ENCODE measurements at regions not wholly inside any gene's neighbourhood (a gene's known extent, or its start where the extent isn't known, plus 50 kb on each side); places are given as distances from the start of the nearest gene placed in this dataset.

DNA sequence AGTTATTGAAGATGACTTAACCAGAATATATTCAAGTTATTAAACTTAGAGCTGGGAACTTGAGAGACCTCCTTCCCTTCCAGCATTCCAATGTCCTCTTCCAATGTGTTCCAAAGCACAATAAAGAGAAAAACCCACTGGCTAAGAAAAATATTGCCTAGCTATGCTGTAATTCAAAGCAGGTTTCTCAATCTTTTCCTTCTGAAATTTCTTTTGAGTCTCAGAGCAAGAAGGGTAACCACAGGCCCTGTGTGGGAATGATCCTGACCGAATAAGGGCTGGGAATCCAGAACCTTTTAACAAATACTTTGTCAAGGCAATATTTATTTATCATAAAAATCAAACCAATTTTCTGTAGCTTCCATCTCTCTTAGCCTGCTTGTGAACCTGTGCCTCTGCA, 150.7 kb upstream of the SFRP2 start:
- DNase-seq (ENCODE audit: low spot score) (no peak), ATAC-seq (no peak)

DNA sequence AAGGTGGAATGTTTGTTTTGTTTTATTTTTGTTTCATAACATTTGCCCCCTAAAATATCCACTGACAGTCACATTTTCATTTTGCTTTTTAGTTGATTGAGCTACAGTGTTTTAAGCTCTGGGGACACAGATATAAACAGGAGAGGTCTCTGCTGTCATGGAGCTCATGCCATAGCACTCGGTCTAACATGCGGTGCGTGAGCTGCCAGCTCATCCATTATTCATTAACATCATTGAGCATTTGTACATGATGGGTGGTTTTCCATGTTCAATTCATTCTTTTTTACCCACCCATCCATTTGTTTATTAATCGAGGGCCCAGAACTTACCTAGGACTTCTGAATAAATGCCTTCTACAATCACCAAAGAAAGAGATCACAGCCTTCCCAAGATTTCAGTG, 150.1 kb upstream of the SFRP2 start:
- DNase-seq (ENCODE audit: low spot score): no peak
- ATAC-seq: no peak

DNA sequence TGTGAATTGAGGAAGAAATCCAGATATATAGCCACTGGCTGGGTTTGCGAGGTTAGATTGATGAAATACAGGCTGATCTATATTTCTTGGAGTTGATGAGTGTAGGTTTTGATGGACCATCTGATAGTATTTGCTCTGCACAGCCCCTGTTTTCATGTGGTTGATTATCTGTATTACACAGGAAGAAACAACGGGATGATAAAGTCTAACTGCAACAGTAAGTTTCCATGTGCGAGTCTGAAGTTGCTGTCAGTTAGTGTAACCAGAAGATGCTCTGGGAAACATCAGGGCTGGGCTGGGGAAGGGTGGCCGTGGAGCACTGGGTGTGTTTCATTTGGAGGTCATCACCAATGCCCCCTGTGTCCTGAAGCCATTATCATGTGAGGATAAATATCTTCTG, 148.4 kb upstream of the SFRP2 start:
- no peak for ATAC-seq
- no peak for DNase-seq (ENCODE audit: low spot score)

DNA sequence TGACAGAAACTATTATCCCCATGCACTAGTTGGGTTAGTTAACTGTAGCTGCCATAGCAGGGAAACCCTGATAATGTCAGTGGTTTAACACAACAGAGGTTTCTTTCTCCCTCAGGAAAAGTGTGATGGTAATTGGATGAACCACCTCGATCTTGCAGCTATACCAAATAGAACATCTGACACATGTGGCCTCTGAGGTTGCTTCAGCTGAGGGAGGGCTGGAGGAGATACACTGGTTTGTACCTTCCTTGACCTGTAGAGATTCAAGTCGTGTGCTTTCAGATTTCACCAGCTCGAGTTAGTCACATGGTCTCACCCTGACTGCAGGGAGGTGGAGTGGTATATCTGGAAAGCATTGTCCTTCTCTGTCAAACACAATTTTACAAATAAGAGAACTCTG, 147.2 kb upstream of the SFRP2 start:
- DNase-seq (ENCODE audit: low spot score) (no peak), ATAC-seq (no peak)

DNA sequence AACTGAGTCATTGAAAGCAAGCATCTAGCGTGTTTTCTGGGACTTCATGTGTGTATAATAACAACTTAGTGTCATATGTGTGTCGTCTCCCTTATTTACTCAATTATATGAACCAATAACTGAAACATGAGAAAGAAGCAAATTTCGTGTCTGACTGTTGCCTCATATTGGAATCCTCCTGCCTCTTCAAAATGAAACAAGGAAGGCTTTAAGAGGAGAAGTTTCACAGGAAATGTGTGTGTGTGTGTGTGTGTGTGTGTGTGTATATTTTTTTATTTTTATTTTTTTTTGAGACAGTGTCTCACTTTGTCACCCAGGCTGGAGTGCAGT, 145.8 kb upstream of the SFRP2 start:
- no peak for DNase-seq (ENCODE audit: low spot score)

DNA sequence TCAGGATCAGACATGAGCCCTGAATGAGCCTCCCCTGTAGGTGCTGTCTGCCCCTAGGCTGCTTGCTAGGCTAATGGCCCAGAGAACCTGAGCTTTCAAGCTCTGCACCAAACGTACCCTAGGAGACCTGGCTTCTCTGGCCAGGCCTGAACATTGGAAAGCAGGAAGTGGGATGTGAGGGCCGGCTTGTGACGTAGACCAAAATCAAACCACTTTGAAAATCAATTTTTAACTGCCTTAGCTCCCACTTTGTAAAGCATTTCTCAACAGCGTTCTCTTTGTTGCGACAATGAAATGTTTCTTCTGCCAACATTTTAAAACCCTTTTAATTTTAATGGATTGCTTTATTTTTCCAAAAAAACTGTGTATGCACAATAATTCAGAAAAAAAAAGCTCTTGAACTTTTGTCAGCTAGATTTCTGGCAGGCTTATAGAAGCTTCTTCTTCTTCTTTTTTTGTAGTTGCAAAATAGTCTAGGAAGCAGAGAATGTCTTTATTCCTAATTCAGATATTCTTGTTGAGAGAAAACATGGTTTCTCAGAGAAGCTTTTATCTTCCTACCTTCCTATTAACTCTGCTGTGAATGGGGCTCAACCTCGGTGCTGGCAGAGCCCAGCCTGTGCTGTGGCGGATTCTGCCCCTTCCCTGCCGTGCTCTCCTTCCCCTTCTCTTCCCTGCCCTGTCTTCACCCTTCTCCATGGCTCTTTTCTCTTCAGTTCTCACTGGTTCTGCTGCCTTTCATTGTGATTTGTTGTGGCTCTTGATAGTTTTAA, 145.2 kb upstream of the SFRP2 start:
- ATAC-seq: peak; percentile 35
- DNase-seq (ENCODE audit: low spot score): no peak

More for the DNA sequence above, 145.8 kb upstream of the SFRP2 start:
- peak; percentile 20 for ATAC-seq

DNA sequence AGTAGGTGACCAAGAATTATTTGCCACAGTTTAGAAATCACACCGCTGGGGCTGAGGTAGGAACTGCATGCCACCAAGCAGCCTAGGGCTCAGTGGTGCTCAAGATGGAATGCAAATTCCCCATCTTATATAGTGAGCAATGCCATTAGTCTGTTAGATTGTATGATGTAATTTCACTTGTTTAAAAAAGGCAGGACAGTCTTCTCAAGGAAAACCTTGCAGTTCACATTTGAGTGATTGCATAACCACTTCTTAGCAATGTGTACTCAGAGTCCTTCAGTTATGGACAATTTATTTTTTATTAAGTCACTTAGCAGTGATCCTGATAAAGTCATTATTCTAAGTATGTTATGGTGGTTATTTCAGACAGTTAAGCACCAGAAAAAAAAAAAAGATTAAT, 142.9 kb upstream of the SFRP2 start:
- ATAC-seq: no peak

DNA sequence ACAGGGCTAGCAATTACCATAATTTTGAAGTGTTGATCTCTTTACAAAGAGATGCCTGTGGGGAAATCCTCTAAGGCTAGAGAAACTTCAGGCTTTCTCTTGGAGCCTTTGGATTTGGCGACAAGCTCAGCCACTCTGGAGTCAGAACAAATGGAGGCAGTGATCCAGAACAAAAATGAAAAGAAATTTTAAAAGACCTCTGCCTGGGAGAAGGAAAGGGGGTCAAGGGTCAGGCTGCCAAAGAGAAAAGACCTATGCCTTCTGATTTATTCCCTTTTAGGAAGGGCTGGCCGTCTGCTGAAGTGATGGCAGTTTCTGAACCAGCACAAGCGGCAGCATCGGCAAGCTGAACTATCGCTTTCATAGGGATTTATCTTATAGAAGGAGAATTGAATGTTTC, 140.8 kb upstream of the SFRP2 start:
- DNase-seq (ENCODE audit: low spot score) (no peak), ATAC-seq (no peak)

More for the DNA sequence above, 142.9 kb upstream of the SFRP2 start:
- no peak for DNase-seq (ENCODE audit: low spot score)

DNA sequence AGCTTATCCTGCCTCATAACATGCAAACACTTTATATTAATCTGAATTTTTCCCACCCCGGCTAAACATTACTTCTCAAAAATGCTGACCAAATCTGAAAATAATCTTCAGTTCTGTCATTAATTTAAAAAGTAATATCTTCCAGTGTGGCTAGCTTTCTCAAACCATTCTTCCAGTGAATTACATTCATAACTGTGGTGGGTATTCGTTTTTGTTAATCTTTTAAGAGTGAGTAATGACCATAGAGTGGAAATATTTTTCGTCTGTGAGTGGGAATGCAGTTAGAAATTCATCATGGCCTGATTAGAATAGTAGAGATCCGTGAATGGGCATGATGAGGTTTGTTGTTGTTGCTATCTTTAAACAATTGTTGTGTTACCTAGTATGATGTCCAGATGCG, 138.6 kb upstream of the SFRP2 start:
- DNase-seq (ENCODE audit: low spot score): no peak
- no peak for ATAC-seq

DNA sequence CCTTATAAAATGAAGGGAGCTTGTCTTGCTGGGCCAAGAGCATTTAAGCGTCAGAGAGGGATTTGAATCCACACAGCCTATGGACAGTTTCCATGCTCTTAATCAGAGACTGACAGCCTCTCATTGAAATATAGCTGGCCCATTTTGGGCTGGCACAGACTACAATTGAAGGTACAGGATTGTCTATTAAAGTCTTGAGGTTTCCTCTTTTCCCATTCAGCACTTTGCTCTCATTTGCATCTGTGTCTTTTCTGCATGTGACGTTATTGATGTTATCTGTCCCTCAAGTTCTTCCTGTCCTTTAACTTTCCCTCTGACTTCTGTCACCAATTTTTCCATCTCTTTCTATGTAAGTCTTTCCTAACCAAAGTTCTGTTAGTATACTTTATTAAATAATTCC, 133.3 kb upstream of the SFRP2 start:
- ATAC-seq (no peak), DNase-seq (ENCODE audit: low spot score) (no peak)

DNA sequence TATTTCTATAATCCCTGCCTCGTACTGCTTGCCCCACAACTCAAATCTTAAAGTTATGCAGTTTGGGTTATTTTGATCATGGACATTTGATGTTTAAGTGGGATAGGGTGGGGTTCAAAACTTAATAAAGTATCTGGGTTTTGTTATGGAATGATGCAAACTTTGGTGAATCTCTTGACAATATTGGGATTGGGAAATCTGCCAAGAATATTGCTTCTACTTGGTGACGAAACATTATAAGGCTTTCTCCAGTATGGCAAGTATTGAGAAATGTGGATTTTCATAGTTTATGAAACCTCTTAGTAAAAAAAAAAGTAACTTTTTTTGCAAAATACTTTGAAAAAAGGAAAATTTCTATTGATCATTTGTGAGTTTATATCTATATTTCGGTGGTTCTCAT, 130.8 kb upstream of the SFRP2 start:
- DNase-seq (ENCODE audit: low spot score) (no peak), ATAC-seq (no peak)

DNA sequence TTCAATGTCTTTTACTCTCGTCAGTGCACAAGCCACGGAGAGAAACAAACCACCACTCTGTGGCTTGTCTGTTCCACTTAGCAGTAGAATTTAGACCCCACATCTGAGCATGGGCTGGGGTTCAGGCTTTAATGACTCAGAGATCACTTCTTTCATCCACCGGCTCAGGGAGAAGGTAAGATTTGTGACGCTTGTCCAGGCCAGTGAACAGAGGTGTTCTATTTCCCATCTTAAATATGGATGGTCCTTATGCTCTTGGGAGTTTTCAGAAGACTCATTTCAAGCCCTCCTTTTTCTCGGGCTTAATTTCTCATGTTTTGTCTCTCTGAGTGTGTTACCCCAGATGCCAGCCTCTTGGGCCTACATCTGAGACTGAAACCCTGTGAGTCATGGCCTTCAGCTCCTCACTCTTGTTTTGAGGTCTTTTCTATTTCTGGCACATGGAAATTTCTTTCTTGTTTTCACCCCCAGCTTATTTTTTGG, 127.4 kb upstream of the SFRP2 start:
- ATAC-seq (no peak), DNase-seq (ENCODE audit: low spot score) (no peak)

DNA sequence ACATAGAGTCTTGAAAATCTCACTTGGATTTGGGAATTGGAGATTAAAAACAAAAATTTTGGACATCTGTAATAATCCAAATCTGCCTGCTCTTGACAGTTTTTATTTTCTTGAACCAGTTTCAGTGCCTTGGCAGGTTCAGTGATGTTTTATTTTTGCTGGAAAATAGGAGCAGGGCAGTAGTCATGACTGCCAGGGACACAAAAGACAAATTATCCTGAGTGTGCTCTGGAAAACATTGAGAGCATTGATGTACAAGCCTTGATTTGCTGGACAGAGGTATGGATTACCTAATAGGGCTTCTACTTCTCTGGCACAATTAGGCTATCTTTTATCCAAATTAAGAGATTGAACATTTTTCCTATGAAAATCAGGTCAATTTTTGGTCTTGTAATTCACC, 123.4 kb upstream of the SFRP2 start:
- DNase-seq (ENCODE audit: low spot score) (no peak), ATAC-seq (no peak)

DNA sequence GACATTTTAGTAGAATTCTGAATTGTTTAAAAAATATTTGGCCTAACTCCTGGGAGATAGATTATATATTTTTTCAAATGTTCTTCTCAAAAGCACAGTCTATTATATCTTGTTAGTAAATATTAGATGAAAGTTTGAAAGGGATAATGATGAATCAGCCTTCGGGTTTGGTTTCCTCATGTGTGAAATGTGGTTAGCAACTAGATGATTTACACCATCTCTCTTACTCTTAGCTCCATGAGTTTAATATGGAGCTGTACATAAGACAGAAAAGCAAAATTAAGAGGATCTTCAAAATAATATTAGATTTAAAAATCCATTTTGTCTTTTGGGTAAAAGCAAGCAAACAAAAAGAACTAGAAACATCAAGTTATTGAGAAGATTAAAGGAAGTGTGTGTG, 120.8 kb upstream of the SFRP2 start:
- DNase-seq (ENCODE audit: low spot score) (no peak), ATAC-seq (no peak)

DNA sequence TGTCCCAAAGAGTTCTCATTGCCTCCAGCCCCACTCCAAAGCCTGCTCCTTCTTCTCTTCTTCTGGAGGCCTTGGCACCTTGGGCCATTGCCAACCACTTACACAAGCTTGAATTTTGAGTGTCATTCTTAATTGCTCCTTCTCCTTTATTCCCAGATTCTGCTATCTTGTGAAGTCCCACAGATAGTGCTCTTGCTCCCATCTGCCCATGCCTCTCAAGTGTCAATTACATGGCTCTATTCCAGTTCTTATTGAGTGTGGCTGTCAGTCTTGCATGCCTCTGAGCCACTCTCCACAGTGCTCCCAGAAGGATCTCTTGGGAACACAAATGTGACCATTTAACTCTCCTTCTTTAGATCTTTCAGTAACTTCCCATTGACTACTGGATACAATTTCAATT, 117.3 kb upstream of the SFRP2 start:
- ATAC-seq (no peak), DNase-seq (ENCODE audit: low spot score) (no peak)

DNA sequence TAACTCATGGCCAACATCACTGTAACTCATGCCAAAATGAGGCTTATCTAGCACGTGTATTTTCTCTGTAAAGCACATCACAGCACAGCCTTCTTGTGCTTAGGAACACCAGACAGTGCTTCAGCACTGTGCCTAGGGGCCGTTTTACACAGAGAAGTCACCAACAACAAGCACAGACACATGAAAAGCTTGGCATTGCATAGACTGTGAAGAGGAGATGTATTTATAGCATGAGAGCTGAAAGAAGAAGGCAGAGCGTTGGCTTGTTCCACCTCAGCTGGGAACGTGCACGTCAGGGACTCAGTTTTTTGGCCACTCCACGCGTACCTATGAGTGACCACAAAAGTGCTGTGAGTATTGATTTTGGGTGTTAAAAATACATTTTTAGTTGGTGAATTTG, 116.3 kb upstream of the SFRP2 start:
- ATAC-seq (no peak), DNase-seq (ENCODE audit: low spot score) (no peak)

DNA sequence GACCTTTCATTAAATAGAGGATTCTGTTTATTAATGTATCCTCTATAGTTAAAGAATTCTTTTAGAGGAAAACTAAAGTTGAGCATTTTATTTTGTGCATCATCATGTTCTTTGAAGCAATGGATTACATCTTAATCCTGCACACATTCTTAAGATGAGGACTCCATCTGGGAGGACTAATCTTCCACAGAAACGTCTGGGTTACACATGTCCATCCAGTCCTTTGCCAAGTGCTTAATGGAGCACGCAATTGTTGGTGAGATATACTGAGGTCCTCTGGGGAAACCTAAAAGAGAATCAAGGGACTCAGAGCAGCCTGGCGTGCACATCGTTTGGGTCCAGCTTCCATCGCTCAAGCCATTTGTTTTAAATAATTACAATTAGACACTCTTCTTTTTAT, 115.1 kb upstream of the SFRP2 start:
- no peak for ATAC-seq

DNA sequence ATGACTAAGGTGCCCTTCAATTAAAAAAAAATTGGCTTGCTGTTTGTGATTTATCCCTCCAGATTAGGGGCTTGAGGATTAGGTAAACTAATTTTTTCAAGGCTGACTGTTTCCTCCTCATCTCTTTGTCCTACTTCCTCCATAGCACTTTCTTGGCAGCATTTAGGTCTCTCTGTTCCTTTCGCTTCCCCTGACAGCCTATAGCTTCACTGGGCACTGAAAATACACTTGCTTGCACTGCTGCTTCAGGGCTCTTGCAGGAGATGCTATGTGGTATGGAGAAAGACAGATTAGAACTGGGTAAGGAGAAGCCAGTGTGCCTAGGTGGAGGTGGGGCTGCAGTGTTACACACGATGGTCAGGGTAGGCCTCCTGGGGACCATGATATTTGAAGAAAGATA, 112.3 kb upstream of the SFRP2 start:
- DNase-seq (ENCODE audit: low spot score): no peak

More for the DNA sequence above, 115.1 kb upstream of the SFRP2 start:
- DNase-seq (ENCODE audit: low spot score): no peak

DNA sequence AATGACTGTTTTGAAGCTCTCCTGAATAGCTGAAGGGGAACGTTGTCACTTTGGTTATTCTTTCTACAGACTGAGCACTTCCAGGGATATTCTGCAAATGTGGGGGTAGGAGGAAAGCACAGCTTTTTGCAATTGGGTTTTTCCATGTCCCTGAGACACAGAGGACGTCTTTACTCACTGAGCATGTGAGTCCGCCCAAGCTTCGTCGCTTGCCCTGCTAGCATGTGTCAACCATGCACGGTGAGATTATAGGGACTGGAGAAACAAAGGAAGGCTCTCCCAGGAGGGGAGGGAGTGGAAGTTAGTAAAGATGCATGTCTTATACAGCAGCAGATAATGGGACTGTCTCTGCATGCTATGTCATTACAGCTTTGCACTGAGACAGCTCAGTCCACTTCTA, 111.5 kb upstream of the SFRP2 start:
- no peak for ATAC-seq
- no peak for DNase-seq (ENCODE audit: low spot score)

More for the DNA sequence above, 112.3 kb upstream of the SFRP2 start:
- no peak for ATAC-seq

DNA sequence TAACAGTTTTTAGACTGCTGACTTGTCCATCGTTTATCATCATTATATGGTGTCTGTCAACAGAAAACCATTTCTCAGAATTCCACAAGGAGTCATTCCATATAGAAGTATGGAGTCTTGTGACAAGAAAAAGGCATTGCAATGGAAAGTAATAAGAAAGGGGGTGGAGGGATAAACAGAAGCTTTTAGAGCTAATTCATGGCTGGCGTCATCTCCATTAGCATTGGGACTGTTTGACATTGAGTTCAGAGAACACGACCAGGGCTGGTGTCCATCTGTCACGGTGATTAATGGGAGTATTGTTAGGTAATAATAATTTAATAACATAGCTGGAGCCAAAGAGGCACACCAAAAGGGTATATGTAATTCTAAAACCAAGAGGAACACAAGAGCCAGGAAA, 101.9 kb upstream of the SFRP2 start:
- no peak for ATAC-seq

DNA sequence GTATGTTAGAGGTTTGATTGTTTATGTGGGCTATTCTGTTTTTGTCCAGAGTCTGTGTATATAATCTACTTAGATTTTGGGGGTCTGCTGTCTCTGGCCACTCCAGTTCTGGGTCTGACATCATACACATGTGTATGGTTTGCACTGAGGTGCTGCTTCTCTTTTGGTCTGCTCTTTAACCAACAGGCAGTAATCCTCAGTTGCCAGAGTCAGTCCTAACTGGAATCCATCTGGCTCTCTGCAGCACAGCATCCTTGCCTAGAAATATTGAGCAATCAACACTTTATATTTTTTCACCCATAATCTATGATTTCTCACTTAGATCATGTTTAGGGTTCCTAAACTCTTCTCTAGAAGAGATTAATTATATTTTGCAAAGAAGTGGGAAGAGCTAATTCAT, 98.3 kb upstream of the SFRP2 start:
- no peak for DNase-seq (ENCODE audit: low spot score)
- ATAC-seq: no peak

More for the DNA sequence above, 101.9 kb upstream of the SFRP2 start:
- DNase-seq (ENCODE audit: low spot score): no peak

DNA sequence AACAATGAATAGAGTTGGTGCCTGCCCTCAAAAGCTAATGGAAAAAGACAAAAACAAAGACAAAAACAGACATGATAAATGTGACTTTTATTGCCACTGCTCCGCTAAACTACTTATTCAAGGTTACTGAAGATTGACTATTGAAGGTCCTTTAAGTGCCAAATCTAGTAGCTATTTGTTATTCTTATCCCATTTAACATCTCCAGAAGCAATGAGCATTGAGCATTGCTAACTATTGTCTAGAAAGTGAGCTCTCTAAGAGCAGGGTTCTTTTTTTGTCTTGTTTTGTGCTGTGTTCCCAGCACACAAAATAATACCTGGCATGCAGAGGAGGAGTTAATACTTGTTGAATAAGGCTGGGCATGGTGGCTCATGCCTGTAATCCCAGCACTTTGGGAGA, 95.4 kb upstream of the SFRP2 start:
- DNase-seq (ENCODE audit: low spot score) (no peak), ATAC-seq (no peak)

DNA sequence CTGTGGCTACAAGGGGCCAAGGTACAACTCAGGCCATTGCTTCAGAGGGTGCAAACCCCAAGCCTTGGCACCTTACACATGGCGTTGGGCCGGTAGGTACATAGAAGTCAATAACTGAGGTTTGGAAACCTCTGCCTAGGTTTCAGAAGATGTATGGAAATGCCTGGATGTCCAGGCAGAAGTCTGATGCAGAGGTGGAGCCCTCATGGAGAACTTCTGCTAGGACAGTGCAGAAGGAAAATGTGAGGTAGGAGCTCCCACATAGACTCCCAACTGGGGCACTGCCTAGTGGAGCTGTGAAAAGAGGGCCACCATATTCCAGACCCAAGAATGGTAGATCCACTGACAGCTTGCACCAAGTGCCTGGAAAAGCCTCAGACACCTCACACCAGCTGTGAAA, 92.1 kb upstream of the SFRP2 start:
- no peak for DNase-seq (ENCODE audit: low spot score)
- ATAC-seq: no peak
